Hematopoietic multipotent progenitor cell treated with erythropoietin and hydrocortisone succinate and interleukin-3 and kit ligand, for 8 days (in vitro differentiated cells): ENCODE measurements at regions not wholly inside any gene's neighbourhood (a gene's known extent, or its start where the extent isn't known, plus 50 kb on each side); places are given as distances from the start of the nearest gene placed in this dataset.
"Not testable (repeated sequence)": the region's sequence is repeated elsewhere in the genome, so short reads cannot be mapped to it uniquely, and the experiment has no call there.

Source experiments
- DNase-seq: peaks from one replicate; pipeline ENCODE4 v3.0.0-alpha.2; 2015

- DNase-seq = no peak
These were observed 714.9 kb upstream of the LUZP2 start for GRCh38 chr11:23781803-23782560.

- not testable (repeated sequence) for DNase-seq
These were observed 709.9 kb upstream of the LUZP2 start for GRCh38 chr11:23786974-23787373.

GRCh38 chr11:23789200-23789853 lies 707.5 kb upstream of the LUZP2 start:
- DNase-seq = no peak

- no peak for DNase-seq
These were observed 706.9 kb upstream of the LUZP2 start for GRCh38 chr11:23789938-23790371.

- DNase-seq = no peak
These were observed 699.0 kb upstream of the LUZP2 start for GRCh38 chr11:23797624-23798419.

- DNase-seq = not testable (repeated sequence)
These were observed 662.5 kb upstream of the LUZP2 start for GRCh38 chr11:23834306-23834705.

GRCh38 chr11:23836981-23837380 lies 659.9 kb upstream of the LUZP2 start:
- no peak for DNase-seq

GRCh38 chr11:23840872-23841271 lies 656.0 kb upstream of the LUZP2 start:
- DNase-seq = no peak

- DNase-seq = no peak
These were observed 649.9 kb upstream of the LUZP2 start for GRCh38 chr11:23846902-23847422.

GRCh38 chr11:23851216-23851615 lies 645.6 kb upstream of the LUZP2 start:
- no peak for DNase-seq

GRCh38 chr11:23856654-23857053 lies 640.2 kb upstream of the LUZP2 start:
- DNase-seq = no peak

- DNase-seq = no peak
These were observed 637.8 kb upstream of the LUZP2 start for GRCh38 chr11:23859087-23859486.

GRCh38 chr11:23861615-23862014 lies 635.2 kb upstream of the LUZP2 start:
- no peak for DNase-seq

GRCh38 chr11:23865341-23865975 lies 631.4 kb upstream of the LUZP2 start:
- DNase-seq = no peak

GRCh38 chr11:23866641-23867040 lies 630.2 kb upstream of the LUZP2 start:
- no peak for DNase-seq

GRCh38 chr11:23869671-23870070 lies 627.2 kb upstream of the LUZP2 start:
- DNase-seq = no peak

- no peak for DNase-seq
These were observed 623.4 kb upstream of the LUZP2 start for GRCh38 chr11:23873406-23873805.

- no peak for DNase-seq
These were observed 621.5 kb upstream of the LUZP2 start for GRCh38 chr11:23875176-23875850.

- DNase-seq = not testable (repeated sequence)
These were observed 613.3 kb upstream of the LUZP2 start for GRCh38 chr11:23883426-23884048.

GRCh38 chr11:23884341-23884740 lies 612.5 kb upstream of the LUZP2 start:
- no peak for DNase-seq

GRCh38 chr11:23885801-23886200 lies 611.1 kb upstream of the LUZP2 start:
- DNase-seq = no peak

GRCh38 chr11:23887122-23887521 lies 609.7 kb upstream of the LUZP2 start:
- not testable (repeated sequence) for DNase-seq
